ENCODE measurements at regions not wholly inside any gene's neighbourhood (a gene's known extent, or its start where the extent isn't known, plus 50 kb on each side); places are given as distances from the start of the nearest gene placed in this dataset.

- Histone ChIP-seq H3K36me3 (no peaks in the 10 kb centered on the region), H3K9me3 (no peaks in the 10 kb centered on the region), H3K27me3 (no peaks in the 10 kb centered on the region), H3K27ac (no peak overlapping the region), H3K4me3 (no peak overlapping the region), H3K4me1 (no peaks in the 10 kb centered on the region)
- DNase-seq, result no peak
- TF ChIP-seq POLR2A (IDR thresholded peaks at IDR 0.05) (no peak), POLR2AphosphoS5 (IDR thresholded peaks at IDR 0.05) (no peak), EP300 (IDR thresholded peaks at IDR 0.05) (no peak)
- TF ChIP-seq, protein P1, sequence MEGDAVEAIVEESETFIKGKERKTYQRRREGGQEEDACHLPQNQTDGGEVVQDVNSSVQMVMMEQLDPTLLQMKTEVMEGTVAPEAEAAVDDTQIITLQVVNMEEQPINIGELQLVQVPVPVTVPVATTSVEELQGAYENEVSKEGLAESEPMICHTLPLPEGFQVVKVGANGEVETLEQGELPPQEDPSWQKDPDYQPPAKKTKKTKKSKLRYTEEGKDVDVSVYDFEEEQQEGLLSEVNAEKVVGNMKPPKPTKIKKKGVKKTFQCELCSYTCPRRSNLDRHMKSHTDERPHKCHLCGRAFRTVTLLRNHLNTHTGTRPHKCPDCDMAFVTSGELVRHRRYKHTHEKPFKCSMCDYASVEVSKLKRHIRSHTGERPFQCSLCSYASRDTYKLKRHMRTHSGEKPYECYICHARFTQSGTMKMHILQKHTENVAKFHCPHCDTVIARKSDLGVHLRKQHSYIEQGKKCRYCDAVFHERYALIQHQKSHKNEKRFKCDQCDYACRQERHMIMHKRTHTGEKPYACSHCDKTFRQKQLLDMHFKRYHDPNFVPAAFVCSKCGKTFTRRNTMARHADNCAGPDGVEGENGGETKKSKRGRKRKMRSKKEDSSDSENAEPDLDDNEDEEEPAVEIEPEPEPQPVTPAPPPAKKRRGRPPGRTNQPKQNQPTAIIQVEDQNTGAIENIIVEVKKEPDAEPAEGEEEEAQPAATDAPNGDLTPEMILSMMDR (IDR thresholded peaks at IDR 0.05), result no peak
- no peak for ATAC-seq (ENCODE audit: low FRiP score in 2 of 2)
Observed at GRCh38 chr1:96579636-96580035, 141.9 kb upstream of the PTBP2 start.

GRCh38 chr1:96580920-96581319 is 140.7 kb upstream of the PTBP2 start:
- H3K36me3 ChIP-seq, result no peaks in the 10 kb centered on the region
- H3K27me3 ChIP-seq, result no peaks in the 10 kb centered on the region
- H3K9me3 ChIP-seq, result no peaks in the 10 kb centered on the region
- ATAC-seq (ENCODE audit: low FRiP score in 2 of 2) (no peak), DNase-seq (no peak)
- H3K27ac ChIP-seq, result no peak overlapping the region
- TF ChIP-seq POLR2A (IDR thresholded peaks at IDR 0.05) (no peak), EP300 (IDR thresholded peaks at IDR 0.05) (no peak), POLR2AphosphoS5 (IDR thresholded peaks at IDR 0.05) (no peak)
- TF ChIP-seq, protein P1 (IDR thresholded peaks at IDR 0.05), result no peak
- no peak overlapping the region for H3K4me3 ChIP-seq
- no peaks in the 10 kb centered on the region for H3K4me1 ChIP-seq
- WGBS, 2 donors, result 55 to 62% methylated on average over 7 of the region's 7 CpGs

- DNase-seq (no peak), ATAC-seq (ENCODE audit: low FRiP score in 2 of 2) (no peak)
- H3K4me3 ChIP-seq, result no peak overlapping the region
- no peak overlapping the region for H3K27ac ChIP-seq
- no peaks in the 10 kb centered on the region for H3K36me3 ChIP-seq
- H3K9me3 ChIP-seq, result no peaks in the 10 kb centered on the region
- no peaks in the 10 kb centered on the region for H3K4me1 ChIP-seq
- H3K27me3 ChIP-seq, result no peaks in the 10 kb centered on the region
- WGBS, 2 donors, result 71 to 74% methylated on average over 7 of the region's 7 CpGs
- TF ChIP-seq POLR2A (IDR thresholded peaks at IDR 0.05) (no peak), EP300 (IDR thresholded peaks at IDR 0.05) (no peak)
- TF ChIP-seq, protein P1 (IDR thresholded peaks at IDR 0.05), result no peak
Observed at GRCh38 chr1:96581772-96582171, 139.8 kb upstream of the PTBP2 start.

DNA sequence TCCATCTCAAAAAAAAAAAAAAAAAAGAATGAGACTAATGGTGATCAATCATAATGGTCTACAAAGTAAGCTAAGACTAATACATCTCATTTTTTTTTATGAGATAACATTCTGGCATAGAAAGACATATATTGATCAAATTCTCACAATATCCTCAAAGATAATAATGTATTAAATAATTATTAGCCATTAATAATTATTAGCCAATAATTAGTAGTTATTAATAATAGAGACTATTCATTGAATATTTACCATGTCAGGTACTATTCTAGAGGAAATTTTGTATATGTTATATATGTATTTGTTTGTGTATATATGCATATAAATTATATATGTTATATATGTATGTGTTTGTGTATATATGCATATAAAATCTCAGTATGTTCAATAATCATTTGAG is 137.7 kb upstream of the PTBP2 start:
- TF ChIP-seq, protein P1 (IDR thresholded peaks at IDR 0.05), result no peak
- TF ChIP-seq EP300 (IDR thresholded peaks at IDR 0.05), result no peak
- TF ChIP-seq POLR2A (IDR thresholded peaks at IDR 0.05), result no peak
- TF ChIP-seq POLR2AphosphoS5 (IDR thresholded peaks at IDR 0.05), result no peak
- no peak overlapping the region for H3K27ac ChIP-seq
- H3K4me1 ChIP-seq, result no peaks in the 10 kb centered on the region
- no peak for DNase-seq
- no peak overlapping the region for H3K4me3 ChIP-seq
- no peak for ATAC-seq (ENCODE audit: low FRiP score in 2 of 2)
- H3K36me3 ChIP-seq, result no peaks in the 10 kb centered on the region
- H3K9me3 ChIP-seq, result no peaks in the 10 kb centered on the region
- H3K27me3 ChIP-seq, result no peaks in the 10 kb centered on the region

DNA sequence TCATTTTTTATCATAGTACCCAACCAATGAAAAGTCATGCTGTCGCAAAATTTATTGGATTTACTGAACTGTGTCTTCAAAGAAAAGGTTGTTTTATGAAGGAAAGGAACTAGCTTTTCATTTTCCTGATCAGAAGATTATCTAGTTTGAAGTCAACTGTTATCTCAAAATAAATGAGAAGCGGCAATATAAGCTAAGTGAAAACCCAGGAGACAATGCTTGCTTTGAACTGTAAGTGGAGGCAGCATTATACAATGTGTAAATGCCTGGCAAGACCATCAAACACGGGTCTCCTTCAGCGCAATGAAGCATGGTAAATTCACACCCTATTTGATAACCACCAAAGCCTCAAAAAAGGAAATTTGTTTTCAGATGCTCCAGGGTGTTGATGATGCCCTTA is 134.4 kb upstream of the PTBP2 start:
- DNase-seq (no peak), ATAC-seq (ENCODE audit: low FRiP score in 2 of 2) (no peak)
- Histone ChIP-seq H3K36me3 (no peaks in the 10 kb centered on the region), H3K4me3 (no peak overlapping the region), H3K9me3 (no peaks in the 10 kb centered on the region), H3K27me3 (no peaks in the 10 kb centered on the region), H3K4me1 (no peaks in the 10 kb centered on the region), H3K27ac (no peak overlapping the region)
- 72 to 73% methylated on average over 4 of the region's 4 CpGs for WGBS, 2 donors
- TF ChIP-seq POLR2AphosphoS5 (IDR thresholded peaks at IDR 0.05) (no peak), POLR2A (IDR thresholded peaks at IDR 0.05) (no peak), EP300 (IDR thresholded peaks at IDR 0.05) (no peak)
- TF ChIP-seq, protein P1 (IDR thresholded peaks at IDR 0.05), result no peak

Measured in upper lobe of left lung (tissue), 6 donors.